Cardiac fibroblast (primary cell): ENCODE measurements at regions not wholly inside any gene's neighbourhood (a gene's known extent, or its start where the extent isn't known, plus 50 kb on each side); places are given as distances from the start of the nearest gene placed in this dataset.

Experiments used
- DNase-seq, 2 donors: peaks; one replicate each; pipeline versions ENCODE4 v3.0.0 to v3.0.0-alpha.2; 2010; ENCODE audit warnings: low read depth in 2 of 2
- H3K4me3 ChIP-seq, 2 donors: replicated peaks in 1 of 2; 1 replicate in 1 of 2; 2 replicates in 1 of 2; pipeline ENCODE4 v1.5.1; 2011; ENCODE audit warnings: low read depth in 2 of 2, low read length in 2 of 2, mild to moderate bottlenecking in 2 of 2, moderate library complexity in 1 of 2
- TF ChIP-seq, protein P1 (sequence below): IDR thresholded peaks from one replicate; pipeline ENCODE4 v1.5.1; 2011; ENCODE audit warnings: low read depth, mild to moderate bottlenecking, low read length, inconsistent platforms

DNA sequence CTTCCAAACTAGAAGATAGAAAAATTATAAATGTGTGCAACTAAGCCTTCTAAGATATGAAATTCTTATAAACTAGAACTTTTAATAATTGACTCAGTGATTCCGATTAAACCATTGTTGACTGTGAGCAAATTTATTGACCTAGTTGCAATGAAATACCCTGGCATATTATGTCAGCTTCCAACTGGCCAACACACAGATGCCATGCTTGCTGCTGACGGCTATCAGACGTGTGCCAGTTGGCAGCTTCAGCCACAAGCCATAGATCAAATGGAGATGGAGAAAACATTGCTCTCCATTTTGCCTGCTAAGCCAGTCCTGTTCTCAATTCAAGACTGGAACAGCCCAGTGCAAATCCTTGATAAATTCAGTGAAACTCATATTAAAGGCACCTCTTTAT, 101.7 kb upstream of the HDGFL1 start:
- H3K4me3 ChIP-seq, result no peak overlapping the region
- no peak for DNase-seq
- TF ChIP-seq, protein P1, sequence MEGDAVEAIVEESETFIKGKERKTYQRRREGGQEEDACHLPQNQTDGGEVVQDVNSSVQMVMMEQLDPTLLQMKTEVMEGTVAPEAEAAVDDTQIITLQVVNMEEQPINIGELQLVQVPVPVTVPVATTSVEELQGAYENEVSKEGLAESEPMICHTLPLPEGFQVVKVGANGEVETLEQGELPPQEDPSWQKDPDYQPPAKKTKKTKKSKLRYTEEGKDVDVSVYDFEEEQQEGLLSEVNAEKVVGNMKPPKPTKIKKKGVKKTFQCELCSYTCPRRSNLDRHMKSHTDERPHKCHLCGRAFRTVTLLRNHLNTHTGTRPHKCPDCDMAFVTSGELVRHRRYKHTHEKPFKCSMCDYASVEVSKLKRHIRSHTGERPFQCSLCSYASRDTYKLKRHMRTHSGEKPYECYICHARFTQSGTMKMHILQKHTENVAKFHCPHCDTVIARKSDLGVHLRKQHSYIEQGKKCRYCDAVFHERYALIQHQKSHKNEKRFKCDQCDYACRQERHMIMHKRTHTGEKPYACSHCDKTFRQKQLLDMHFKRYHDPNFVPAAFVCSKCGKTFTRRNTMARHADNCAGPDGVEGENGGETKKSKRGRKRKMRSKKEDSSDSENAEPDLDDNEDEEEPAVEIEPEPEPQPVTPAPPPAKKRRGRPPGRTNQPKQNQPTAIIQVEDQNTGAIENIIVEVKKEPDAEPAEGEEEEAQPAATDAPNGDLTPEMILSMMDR, result no peak

GRCh38 chr6:22468256-22468965, 101.0 kb upstream of the HDGFL1 start:
- no peak overlapping the region for H3K4me3 ChIP-seq
- TF ChIP-seq, protein P1, result no peak
- peak; percentile 2 to 40 for DNase-seq

DNA sequence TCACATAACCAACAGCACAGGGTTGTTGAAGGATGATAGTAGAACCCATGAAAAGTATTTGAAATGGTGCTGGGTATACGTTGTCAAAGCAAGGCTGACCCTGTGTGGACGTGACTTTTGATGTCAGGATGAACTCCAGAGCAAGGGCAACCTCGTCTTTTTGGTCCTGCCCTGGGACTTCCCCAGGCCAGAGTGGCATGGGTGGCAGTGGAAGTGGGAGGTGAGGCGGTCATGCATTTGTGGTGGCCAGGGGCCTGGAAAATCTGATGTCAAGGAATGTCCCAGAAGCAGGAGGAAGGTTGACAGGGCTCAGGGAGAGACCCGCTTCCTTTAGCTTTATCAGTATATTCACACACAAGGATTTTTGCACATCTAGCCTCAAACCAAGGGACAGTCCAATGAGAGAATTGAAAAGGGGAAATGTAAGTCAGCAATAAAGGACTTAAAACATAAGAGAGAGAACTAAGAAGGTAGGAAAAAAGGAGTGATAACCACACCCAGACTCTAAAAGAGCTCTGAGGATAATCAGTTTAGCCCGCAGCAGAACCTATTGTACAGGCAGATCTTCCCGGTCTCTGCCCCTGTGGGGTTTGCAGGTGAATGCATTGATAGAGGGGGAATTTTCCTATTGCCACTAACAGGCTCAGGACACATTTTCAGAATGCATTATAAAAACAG, 98.8 kb upstream of the HDGFL1 start:
- peak in 1 of 2 donors; percentile 1 for DNase-seq
- no peak overlapping the region for H3K4me3 ChIP-seq
- TF ChIP-seq, protein P1, result no peak

DNA sequence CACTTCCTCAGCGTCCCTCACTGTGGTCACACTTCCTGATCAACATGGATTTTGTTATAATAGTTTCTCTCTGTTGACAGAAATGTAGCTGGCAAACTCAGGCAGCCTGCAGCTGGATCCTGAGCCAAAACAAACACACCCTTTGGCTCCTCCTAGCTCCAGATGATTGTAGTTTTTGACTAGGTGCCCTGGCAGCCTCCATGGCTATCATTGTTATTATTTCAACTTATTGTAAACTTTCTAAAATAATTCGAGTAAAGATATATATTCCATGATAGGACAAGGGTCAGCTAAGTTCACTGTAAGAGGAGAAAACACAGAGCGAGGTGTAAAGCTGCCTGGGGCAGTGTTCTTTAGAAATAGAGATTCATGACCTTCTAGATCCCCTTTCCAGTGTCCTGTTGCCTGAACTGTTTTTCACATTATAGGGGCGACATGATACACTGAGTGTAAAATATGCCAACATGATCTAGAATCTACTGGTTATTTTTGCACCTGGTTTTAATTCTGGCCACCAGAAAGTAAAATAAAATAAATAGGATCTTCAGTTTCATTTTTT, 98.2 kb upstream of the HDGFL1 start:
- peak; percentile 65 to 72 for DNase-seq
- TF ChIP-seq, protein P1, result no peak
- no peak overlapping the region for H3K4me3 ChIP-seq

DNA sequence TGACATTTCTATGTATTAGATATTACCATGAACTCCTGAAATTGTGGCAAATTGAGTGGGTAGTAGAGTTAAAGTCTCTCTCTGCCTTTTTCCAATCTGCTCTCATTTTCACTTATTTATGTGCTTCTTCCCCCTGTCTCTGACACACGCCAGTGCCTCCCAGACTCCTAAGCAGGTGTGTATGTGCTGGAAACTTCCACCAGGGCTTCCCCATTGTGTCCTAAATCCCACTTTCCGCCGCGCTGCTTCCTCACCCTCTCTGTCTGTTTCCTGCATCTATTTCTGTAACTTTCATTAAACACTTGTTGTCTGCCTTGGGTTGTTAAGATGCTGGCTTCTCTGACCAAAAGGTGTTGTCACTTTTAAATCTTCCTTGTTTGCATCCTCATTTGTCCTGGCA, 97.6 kb upstream of the HDGFL1 start:
- TF ChIP-seq, protein P1, result no peak
- DNase-seq, result no peak
- no peak overlapping the region for H3K4me3 ChIP-seq

GRCh38 chr6:22473991-22474682, 95.2 kb upstream of the HDGFL1 start:
- DNase-seq, result no peak
- H3K4me3 ChIP-seq, result no peak overlapping the region
- TF ChIP-seq, protein P1, result no peak
